GM06990 (cell line): ENCODE measurements at regions not wholly inside any gene's neighbourhood (a gene's known extent, or its start where the extent isn't known, plus 50 kb on each side); places are given as distances from the start of the nearest gene placed in this dataset.
"Not testable (repeated sequence)": the region's sequence is repeated elsewhere in the genome, so short reads cannot be mapped to it uniquely, and the experiment has no call there.

ENCODE experiments used
- DNase-seq: peaks from one replicate; pipeline ENCODE4 v3.0.0-alpha.2; 2011; ENCODE audit not compliant: insufficient read length; ENCODE audit errors: extremely low read depth
- H3K27me3 ChIP-seq: replicated peaks from 2 replicates; pipeline ENCODE4 v1.6.0; 2011; ENCODE audit warnings: low read length; ENCODE audit not compliant: control insufficient read depth, insufficient read depth
- H3K36me3 ChIP-seq: 2 replicates; pipeline ENCODE4 v1.5.1; 2011; ENCODE audit warnings: low read length; ENCODE audit not compliant: control insufficient read depth, insufficient read depth
- H3K4me3 ChIP-seq: replicated peaks from 2 replicates; pipeline ENCODE4 v1.5.1; 2011; ENCODE audit warnings: low read depth, mild to moderate bottlenecking, control low read depth, low read length
- TF ChIP-seq, protein P1 (sequence below): IDR thresholded peaks from 2 replicates; pipeline ENCODE4 v1.5.1; 2011; ENCODE audit warnings: low read length, control low read depth, mild to moderate bottlenecking, inconsistent platforms; ENCODE audit not compliant: insufficient read depth, poor library complexity, severe bottlenecking

DNA sequence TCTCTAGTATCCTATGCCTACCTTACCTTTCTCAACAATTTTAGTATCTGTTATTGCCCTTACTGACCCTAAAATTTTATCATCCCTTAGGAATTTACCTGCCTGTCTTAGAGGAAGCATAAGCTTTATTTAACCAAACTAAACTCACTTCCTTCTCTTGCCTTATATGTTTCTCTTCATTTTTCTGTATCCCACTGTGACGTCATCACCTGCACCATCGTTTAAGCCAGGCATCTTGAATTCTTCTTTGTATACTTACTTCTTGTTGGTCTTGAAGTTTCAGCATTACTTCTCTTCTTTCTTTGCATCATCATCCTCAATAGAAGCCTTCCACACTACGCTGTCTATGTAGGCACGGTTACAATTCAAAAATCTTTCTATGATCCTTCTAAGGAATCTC, 231.0 kb upstream of the SMIM30 start:
- Histone ChIP-seq H3K4me3 (no peak overlapping the region), H3K36me3 (no peaks in the 10 kb centered on the region), H3K27me3 (no peaks in the 10 kb centered on the region)
- TF ChIP-seq, protein P1, sequence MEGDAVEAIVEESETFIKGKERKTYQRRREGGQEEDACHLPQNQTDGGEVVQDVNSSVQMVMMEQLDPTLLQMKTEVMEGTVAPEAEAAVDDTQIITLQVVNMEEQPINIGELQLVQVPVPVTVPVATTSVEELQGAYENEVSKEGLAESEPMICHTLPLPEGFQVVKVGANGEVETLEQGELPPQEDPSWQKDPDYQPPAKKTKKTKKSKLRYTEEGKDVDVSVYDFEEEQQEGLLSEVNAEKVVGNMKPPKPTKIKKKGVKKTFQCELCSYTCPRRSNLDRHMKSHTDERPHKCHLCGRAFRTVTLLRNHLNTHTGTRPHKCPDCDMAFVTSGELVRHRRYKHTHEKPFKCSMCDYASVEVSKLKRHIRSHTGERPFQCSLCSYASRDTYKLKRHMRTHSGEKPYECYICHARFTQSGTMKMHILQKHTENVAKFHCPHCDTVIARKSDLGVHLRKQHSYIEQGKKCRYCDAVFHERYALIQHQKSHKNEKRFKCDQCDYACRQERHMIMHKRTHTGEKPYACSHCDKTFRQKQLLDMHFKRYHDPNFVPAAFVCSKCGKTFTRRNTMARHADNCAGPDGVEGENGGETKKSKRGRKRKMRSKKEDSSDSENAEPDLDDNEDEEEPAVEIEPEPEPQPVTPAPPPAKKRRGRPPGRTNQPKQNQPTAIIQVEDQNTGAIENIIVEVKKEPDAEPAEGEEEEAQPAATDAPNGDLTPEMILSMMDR: no peak
- no peak for DNase-seq

DNA sequence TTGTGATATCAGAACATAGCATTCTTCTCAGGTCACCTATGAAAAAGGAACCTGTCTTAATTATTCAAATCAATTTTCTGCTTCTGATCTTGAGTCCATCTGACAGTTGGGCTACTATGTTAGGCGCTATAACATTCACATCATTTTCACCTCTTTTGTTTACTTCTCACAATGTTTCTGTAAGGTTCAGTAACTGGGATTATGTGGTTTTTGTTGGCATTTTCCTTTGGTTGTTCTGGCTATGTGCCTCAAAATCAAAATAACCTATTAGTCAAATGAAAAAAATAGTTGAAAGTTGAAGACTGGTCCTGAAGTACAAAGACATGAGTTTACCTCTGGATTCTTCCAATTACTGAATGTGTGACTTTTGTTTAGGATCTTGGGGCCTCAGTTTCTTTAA, 221.3 kb upstream of the SMIM30 start:
- no peaks in the 10 kb centered on the region for H3K27me3 ChIP-seq
- DNase-seq: no peak

DNA sequence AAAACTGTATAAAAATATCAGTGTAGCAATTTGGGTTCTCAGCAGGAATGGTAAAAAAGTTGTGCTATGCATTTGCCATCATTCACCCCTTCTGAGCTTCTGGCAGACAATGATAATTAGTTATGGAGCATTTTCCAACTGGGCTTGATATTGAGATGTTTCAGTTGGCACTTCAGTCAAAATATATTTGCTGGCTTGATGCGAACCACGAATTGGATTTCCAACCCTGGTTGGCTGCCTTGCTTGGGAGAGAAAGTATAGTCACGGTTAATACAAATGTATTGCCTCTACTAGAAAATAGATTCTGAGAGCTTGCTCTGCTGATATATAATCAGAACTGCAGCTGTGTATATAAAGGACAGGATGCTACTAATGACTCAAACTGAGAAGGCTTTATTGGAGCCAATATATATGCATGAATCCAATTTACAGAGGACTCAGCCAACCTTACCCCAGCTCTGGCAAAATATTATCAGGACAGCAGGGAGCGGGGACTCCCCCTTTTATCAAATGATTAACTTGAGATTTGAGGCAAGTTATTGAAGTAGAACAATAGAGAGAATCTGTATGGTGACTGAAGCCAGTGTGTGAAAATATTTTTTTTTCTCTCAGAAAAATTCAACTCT, 219.8 kb upstream of the SMIM30 start:
- H3K4me3 ChIP-seq: no peak overlapping the region
- H3K36me3 ChIP-seq: no peaks in the 10 kb centered on the region
- TF ChIP-seq, protein P1: no peak
- H3K27me3 ChIP-seq: no peaks in the 10 kb centered on the region
- DNase-seq: no peak

More for the DNA sequence above, 221.3 kb upstream of the SMIM30 start:
- TF ChIP-seq, protein P1: no peak
- Histone ChIP-seq H3K4me3 (no peak overlapping the region), H3K36me3 (no peaks in the 10 kb centered on the region)

DNA sequence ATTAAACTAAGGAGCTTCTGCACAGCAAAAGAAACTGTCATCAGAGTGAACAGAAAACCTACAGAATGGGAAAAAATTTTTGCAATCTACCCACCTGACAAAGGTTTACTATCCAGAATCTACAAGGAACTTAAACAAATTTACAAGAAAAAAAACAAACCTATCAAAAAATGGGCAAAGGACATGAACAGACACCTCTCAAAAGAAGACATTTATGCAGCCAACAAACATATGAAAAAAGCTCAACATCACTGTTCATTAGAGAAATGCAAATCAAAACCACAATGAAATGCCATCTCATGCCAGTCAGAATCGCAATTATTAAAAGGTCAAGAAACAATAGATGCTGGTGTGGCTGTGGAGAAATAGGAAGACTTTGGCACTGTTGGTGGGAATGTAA, 218.5 kb upstream of the SMIM30 start:
- not testable (repeated sequence) for DNase-seq, H3K4me3 ChIP-seq, H3K27me3 ChIP-seq, H3K36me3 ChIP-seq

DNA sequence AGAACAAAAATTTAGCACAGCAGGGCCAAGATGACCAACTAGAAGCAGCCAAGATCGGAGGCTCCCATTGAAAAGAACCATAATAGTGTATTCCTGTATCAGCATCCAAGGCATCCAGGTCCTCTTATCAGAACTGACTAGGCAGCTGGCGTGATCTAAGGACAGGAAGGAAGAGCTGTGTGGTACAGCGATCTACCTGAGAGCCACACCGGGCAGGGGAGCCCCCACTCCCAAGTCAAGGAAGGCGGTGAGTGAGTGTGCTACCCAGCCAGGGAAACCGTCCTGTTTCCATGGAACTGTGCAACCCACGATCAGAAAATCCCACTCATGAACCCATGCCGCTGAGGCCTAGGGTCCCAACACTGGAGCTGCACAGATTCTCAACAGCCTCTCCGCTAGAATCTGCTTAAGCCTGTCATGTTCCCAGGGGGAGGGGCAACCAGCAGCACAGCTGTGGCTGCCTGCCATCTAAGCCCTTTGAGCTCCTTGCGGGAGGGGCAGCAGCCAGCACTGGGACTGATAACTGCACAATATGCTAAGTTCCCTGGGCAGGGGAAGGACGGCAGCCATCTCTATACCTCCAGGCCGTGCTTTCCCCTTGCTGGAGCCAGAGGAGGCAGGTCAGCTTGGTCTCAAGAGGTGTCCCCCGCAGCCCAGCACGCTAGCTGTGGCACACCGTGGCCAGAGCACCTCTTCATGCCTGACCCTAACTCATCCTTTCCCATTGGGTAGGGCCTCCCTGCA, 213.0 kb upstream of the SMIM30 start:
- H3K36me3 ChIP-seq: no peaks in the 10 kb centered on the region
- TF ChIP-seq, protein P1: no peak
- H3K4me3 ChIP-seq: no peak overlapping the region
- no peak for DNase-seq
- H3K27me3 ChIP-seq: no peaks in the 10 kb centered on the region

DNA sequence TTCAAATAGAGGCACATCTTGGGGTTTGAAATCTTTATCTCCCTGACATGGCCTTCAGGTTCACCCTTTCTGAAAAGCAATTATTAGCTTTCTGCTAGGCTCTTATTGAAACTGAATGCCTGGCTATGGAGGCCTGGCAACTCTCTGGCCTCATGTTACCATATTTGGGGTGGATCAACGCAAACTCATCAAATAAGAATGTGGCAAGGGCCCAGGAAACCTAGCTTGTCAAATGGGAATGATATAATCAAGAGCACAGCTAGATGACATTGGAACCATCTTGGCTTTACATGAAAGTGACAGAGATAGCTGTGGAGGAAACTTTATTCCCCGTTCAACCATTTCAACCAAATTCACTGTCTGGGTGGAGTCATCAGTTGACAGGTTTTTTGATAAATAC, 202.8 kb upstream of the SMIM30 start:
- H3K4me3 ChIP-seq: no peak overlapping the region
- no peaks in the 10 kb centered on the region for H3K27me3 ChIP-seq
- no peak for DNase-seq
- no peaks in the 10 kb centered on the region for H3K36me3 ChIP-seq
- TF ChIP-seq, protein P1: no peak
